ENCODE measurements at regions not wholly inside any gene's neighbourhood (a gene's known extent, or its start where the extent isn't known, plus 50 kb on each side); places are given as distances from the start of the nearest gene placed in this dataset.

DNA sequence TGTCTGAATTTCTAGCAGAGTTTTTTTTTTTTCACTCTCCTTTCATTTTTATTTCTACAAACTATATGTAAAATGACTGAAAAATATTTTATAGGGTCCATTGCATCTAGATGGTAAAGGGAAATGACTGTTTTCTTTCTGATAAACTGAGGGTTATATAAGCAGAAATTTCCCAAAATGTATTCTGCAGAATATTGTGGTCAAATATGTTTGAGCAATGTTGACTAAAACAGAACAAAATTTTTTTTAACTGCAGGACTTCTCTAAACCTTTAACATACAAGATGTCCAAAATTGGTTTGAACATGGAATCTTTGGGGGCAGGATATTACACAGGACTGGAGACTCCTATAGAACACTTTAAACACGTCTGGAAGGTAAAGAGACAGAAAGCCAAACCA is 190.5 kb downstream of the TOMM20 start:
- H3K27me3 ChIP-seq (ENCODE audit: control insufficient read depth, insufficient read depth, low read length): no peaks in the 10 kb centered on the region
- H3K9ac ChIP-seq (ENCODE audit: low read depth, low read length): no peak overlapping the region
- H3K36me3 ChIP-seq (ENCODE audit: control insufficient read depth, insufficient read depth, low read length): no peaks in the 10 kb centered on the region
- no peak overlapping the region for H3K4me3 ChIP-seq (ENCODE audit: low read depth, low read length)
- H3K4me1 ChIP-seq (ENCODE audit: control insufficient read depth, insufficient read depth, low read length): no peaks in the 10 kb centered on the region
- H3K9me3 ChIP-seq (ENCODE audit: control insufficient read depth, insufficient read depth, low read length): no peaks in the 10 kb centered on the region

- no peak overlapping the region for H3K9ac ChIP-seq (ENCODE audit: low read depth, low read length)
- no peak overlapping the region for H3K4me3 ChIP-seq (ENCODE audit: low read depth, low read length)
- H3K9me3 ChIP-seq (ENCODE audit: control insufficient read depth, insufficient read depth, low read length): no peaks in the 10 kb centered on the region
- H3K4me1 ChIP-seq (ENCODE audit: control insufficient read depth, insufficient read depth, low read length): no peaks in the 10 kb centered on the region
- H3K36me3 ChIP-seq (ENCODE audit: control insufficient read depth, insufficient read depth, low read length): no peaks in the 10 kb centered on the region
- H3K27me3 ChIP-seq (ENCODE audit: control insufficient read depth, insufficient read depth, low read length): no peaks in the 10 kb centered on the region
These were observed 191.8 kb downstream of the TOMM20 start for GRCh38 chr1:234936612-234937389.

DNA sequence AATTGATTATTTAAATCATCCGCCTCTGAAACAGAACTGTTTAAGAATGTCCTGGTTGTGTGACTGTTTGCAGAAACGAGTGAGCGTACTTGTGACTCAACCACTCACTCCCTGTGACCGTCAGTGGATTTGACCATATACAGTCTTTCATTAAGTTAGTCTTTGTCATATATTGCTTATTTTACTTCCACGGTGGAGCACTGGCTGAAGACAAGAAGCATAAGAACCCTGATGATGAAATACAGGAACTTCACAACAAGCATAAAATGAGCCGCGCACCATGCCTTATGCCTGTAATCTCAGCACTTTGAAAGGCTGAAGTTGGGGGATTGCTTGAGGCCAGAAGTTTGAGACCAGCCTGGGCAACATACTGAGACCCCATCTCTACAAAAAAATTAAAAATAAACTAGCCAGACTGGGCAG is 194.0 kb downstream of the TOMM20 start:
- no peak overlapping the region for H3K4me3 ChIP-seq (ENCODE audit: low read depth, low read length)
- H3K9me3 ChIP-seq (ENCODE audit: control insufficient read depth, insufficient read depth, low read length): no peaks in the 10 kb centered on the region
- no peak overlapping the region for H3K9ac ChIP-seq (ENCODE audit: low read depth, low read length)
- no peaks in the 10 kb centered on the region for H3K27me3 ChIP-seq (ENCODE audit: control insufficient read depth, insufficient read depth, low read length)
- no peaks in the 10 kb centered on the region for H3K36me3 ChIP-seq (ENCODE audit: control insufficient read depth, insufficient read depth, low read length)
- H3K4me1 ChIP-seq (ENCODE audit: control insufficient read depth, insufficient read depth, low read length): no peaks in the 10 kb centered on the region

- Histone ChIP-seq H3K27me3 (ENCODE audit: control insufficient read depth, insufficient read depth, low read length) (no peaks in the 10 kb centered on the region), H3K4me1 (ENCODE audit: control insufficient read depth, insufficient read depth, low read length) (no peaks in the 10 kb centered on the region), H3K4me3 (ENCODE audit: low read depth, low read length) (no peak overlapping the region), H3K9me3 (ENCODE audit: control insufficient read depth, insufficient read depth, low read length) (no peaks in the 10 kb centered on the region), H3K36me3 (ENCODE audit: control insufficient read depth, insufficient read depth, low read length) (no peaks in the 10 kb centered on the region), H3K9ac (ENCODE audit: low read depth, low read length) (no peak overlapping the region)
These were observed 195.2 kb downstream of the TOMM20 start for GRCh38 chr1:234933475-234933874.

- no peak overlapping the region for H3K9ac ChIP-seq (ENCODE audit: low read depth, low read length)
- H3K9me3 ChIP-seq (ENCODE audit: control insufficient read depth, insufficient read depth, low read length): no peaks in the 10 kb centered on the region
- H3K4me3 ChIP-seq (ENCODE audit: low read depth, low read length): no peak overlapping the region
- H3K4me1 ChIP-seq (ENCODE audit: control insufficient read depth, insufficient read depth, low read length): no peaks in the 10 kb centered on the region
- no peaks in the 10 kb centered on the region for H3K27me3 ChIP-seq (ENCODE audit: control insufficient read depth, insufficient read depth, low read length)
- H3K36me3 ChIP-seq (ENCODE audit: control insufficient read depth, insufficient read depth, low read length): no peaks in the 10 kb centered on the region
These were observed 195.9 kb downstream of the TOMM20 start for GRCh38 chr1:234932511-234933430.

- H3K4me1 ChIP-seq (ENCODE audit: control insufficient read depth, insufficient read depth, low read length): no peaks in the 10 kb centered on the region
- H3K4me3 ChIP-seq (ENCODE audit: low read depth, low read length): no peak overlapping the region
- H3K9me3 ChIP-seq (ENCODE audit: control insufficient read depth, insufficient read depth, low read length): no peaks in the 10 kb centered on the region
- H3K27me3 ChIP-seq (ENCODE audit: control insufficient read depth, insufficient read depth, low read length): no peaks in the 10 kb centered on the region
- H3K9ac ChIP-seq (ENCODE audit: low read depth, low read length): no peak overlapping the region
- no peaks in the 10 kb centered on the region for H3K36me3 ChIP-seq (ENCODE audit: control insufficient read depth, insufficient read depth, low read length)
These were observed 196.5 kb downstream of the TOMM20 start for GRCh38 chr1:234932106-234932505.

- Histone ChIP-seq H3K27me3 (ENCODE audit: control insufficient read depth, insufficient read depth, low read length) (no peaks in the 10 kb centered on the region), H3K4me1 (ENCODE audit: control insufficient read depth, insufficient read depth, low read length) (no peaks in the 10 kb centered on the region), H3K36me3 (ENCODE audit: control insufficient read depth, insufficient read depth, low read length) (no peaks in the 10 kb centered on the region), H3K9me3 (ENCODE audit: control insufficient read depth, insufficient read depth, low read length) (no peaks in the 10 kb centered on the region), H3K9ac (ENCODE audit: low read depth, low read length) (no peak overlapping the region), H3K4me3 (ENCODE audit: low read depth, low read length) (no peak overlapping the region)
These were observed 197.1 kb downstream of the TOMM20 start for GRCh38 chr1:234931404-234931973.

DNA sequence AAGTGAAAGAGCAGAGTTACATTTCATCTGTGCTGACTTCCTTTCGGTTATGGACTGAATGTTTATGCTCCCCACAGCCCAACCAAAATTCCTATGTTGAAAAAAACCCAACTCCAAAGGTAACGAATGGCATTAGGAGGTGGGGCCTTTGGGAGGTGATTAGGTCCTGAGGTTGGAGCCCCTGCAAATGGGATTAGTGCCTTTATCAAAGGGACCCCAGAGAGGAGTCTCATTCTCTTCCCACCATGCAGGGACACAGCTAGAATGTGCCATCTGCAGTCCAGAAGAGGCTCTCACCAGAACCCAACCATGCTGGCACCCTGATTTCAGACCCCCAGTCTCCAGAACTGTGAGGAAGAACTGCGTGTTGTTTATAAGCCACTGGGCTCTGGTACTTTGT is 199.3 kb downstream of the TOMM20 start:
- no peaks in the 10 kb centered on the region for H3K4me1 ChIP-seq (ENCODE audit: control insufficient read depth, insufficient read depth, low read length)

GRCh38 chr1:234928642-234929041 is 200.0 kb downstream of the TOMM20 start:
- no peaks in the 10 kb centered on the region for H3K4me1 ChIP-seq (ENCODE audit: control insufficient read depth, insufficient read depth, low read length)

More for the DNA sequence above, 199.3 kb downstream of the TOMM20 start:
- no peak overlapping the region for H3K9ac ChIP-seq (ENCODE audit: low read depth, low read length)
- H3K27me3 ChIP-seq (ENCODE audit: control insufficient read depth, insufficient read depth, low read length): no peaks in the 10 kb centered on the region
- H3K4me3 ChIP-seq (ENCODE audit: low read depth, low read length): no peak overlapping the region
- H3K36me3 ChIP-seq (ENCODE audit: control insufficient read depth, insufficient read depth, low read length): no peaks in the 10 kb centered on the region
- no peaks in the 10 kb centered on the region for H3K9me3 ChIP-seq (ENCODE audit: control insufficient read depth, insufficient read depth, low read length)

DNA sequence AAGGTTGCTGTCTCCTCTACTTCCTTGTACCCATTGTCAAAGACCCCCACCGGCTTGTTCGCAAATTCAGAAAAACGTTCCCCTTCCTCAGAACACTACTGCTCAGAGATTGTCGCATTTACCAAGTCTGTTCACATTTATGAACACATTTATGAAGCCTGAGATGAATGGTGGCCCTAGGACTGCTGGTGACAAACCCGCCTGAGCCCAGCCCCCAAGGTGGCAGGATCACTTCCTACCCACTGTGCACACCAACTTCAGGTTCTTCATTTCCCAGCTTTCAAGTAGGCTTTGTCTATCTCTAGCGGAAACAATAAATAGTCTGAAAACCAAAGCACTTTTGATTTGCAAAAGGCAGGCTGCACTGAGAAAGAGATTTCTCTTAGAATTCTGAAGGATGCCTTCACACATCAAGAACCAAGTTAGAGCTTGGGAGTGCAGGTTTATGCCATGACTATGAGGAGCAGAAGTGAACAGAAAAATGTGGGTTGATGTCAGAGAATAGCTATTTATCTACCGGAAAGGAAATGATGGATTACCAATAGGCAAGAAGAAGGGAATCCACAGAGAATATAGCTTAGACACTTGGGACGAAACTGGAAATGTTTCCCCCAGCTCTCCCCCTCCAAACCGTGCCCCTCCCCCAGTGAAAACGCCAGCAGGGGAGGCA is 200.5 kb downstream of the TOMM20 start:
- Histone ChIP-seq H3K4me1 (ENCODE audit: control insufficient read depth, insufficient read depth, low read length) (no peaks in the 10 kb centered on the region), H3K9me3 (ENCODE audit: control insufficient read depth, insufficient read depth, low read length) (no peaks in the 10 kb centered on the region), H3K9ac (ENCODE audit: low read depth, low read length) (no peak overlapping the region), H3K27me3 (ENCODE audit: control insufficient read depth, insufficient read depth, low read length) (no peaks in the 10 kb centered on the region), H3K4me3 (ENCODE audit: low read depth, low read length) (no peak overlapping the region), H3K36me3 (ENCODE audit: control insufficient read depth, insufficient read depth, low read length) (no peaks in the 10 kb centered on the region)

More at GRCh38 chr1:234928642-234929041, 200.0 kb downstream of the TOMM20 start:
- Histone ChIP-seq H3K9ac (ENCODE audit: low read depth, low read length) (no peak overlapping the region), H3K36me3 (ENCODE audit: control insufficient read depth, insufficient read depth, low read length) (no peaks in the 10 kb centered on the region), H3K9me3 (ENCODE audit: control insufficient read depth, insufficient read depth, low read length) (no peaks in the 10 kb centered on the region), H3K4me3 (ENCODE audit: low read depth, low read length) (no peak overlapping the region), H3K27me3 (ENCODE audit: control insufficient read depth, insufficient read depth, low read length) (no peaks in the 10 kb centered on the region)

- Histone ChIP-seq H3K9me3 (ENCODE audit: control insufficient read depth, insufficient read depth, low read length) (no peaks in the 10 kb centered on the region), H3K9ac (ENCODE audit: low read depth, low read length) (no peak overlapping the region), H3K4me3 (ENCODE audit: low read depth, low read length) (no peak overlapping the region), H3K27me3 (ENCODE audit: control insufficient read depth, insufficient read depth, low read length) (no peaks in the 10 kb centered on the region), H3K36me3 (ENCODE audit: control insufficient read depth, insufficient read depth, low read length) (no peaks in the 10 kb centered on the region), H3K4me1 (ENCODE audit: control insufficient read depth, insufficient read depth, low read length) (no peaks in the 10 kb centered on the region)
These were observed 201.2 kb downstream of the TOMM20 start for GRCh38 chr1:234927312-234927970.

Data from iPS-15b (cell line).